GM12873 (cell line): ENCODE measurements at regions not wholly inside any gene's neighbourhood (a gene's known extent, or its start where the extent isn't known, plus 50 kb on each side); places are given as distances from the start of the nearest gene placed in this dataset.

Experiments
- CTCF ChIP-seq: IDR thresholded peaks from 2 replicates; pipeline ENCODE4 v1.5.1; 2012; ENCODE audit warnings: low read depth, mild to moderate bottlenecking, moderate library complexity, low read length, control low read depth; ENCODE audit not compliant: insufficient read depth; ENCODE audit errors: missing control alignments

GRCh38 chr12:127260531-127260930 is 1006.4 kb upstream of the TMEM132C start:
- TF ChIP-seq CTCF = no peak

GRCh38 chr12:127260999-127261398 is 1006.0 kb upstream of the TMEM132C start:
- TF ChIP-seq CTCF = no peak

DNA sequence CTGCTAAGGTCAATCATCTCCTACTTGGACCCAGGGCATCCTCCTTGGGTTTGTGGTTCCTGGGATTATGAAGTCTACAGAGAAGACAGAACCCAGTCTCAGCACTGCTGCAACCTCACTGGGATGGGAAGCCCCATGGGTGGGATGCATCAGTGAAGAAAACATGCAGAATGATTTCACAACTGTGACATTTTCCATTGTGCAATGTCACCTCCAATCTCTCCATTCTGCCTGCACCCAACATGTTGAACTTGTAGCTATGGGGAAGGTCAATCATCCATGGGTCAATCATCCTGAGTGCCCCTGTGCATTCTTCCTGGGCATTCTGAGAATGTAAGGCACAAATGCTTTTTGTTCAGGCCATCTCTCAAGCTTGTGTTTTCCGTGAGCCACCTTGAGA is 1004.4 kb upstream of the TMEM132C start:
- TF ChIP-seq CTCF = no peak

- no peak for TF ChIP-seq CTCF
These were observed 1003.3 kb upstream of the TMEM132C start for GRCh38 chr12:127263621-127264020.

GRCh38 chr12:127267128-127267527 is 999.8 kb upstream of the TMEM132C start:
- TF ChIP-seq CTCF = no peak

DNA sequence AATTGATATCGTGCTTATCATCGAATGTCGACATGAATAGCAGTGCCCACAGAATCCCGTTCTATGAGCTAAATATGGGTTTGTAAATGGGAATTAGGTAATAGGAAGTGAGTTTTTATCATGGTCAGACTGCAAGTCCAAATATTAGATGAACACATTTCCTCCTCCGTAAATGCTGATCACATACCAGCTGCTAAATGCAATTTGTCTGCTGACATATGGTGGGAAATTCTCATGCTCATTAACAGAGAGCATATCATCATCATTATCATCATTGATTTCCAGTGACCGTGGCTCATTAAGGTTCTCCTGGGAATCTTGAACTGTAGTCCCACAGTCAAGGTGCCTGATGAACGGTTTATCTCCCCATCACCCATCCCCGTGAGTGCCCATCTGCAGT is 998.8 kb upstream of the TMEM132C start:
- TF ChIP-seq CTCF = no peak

DNA sequence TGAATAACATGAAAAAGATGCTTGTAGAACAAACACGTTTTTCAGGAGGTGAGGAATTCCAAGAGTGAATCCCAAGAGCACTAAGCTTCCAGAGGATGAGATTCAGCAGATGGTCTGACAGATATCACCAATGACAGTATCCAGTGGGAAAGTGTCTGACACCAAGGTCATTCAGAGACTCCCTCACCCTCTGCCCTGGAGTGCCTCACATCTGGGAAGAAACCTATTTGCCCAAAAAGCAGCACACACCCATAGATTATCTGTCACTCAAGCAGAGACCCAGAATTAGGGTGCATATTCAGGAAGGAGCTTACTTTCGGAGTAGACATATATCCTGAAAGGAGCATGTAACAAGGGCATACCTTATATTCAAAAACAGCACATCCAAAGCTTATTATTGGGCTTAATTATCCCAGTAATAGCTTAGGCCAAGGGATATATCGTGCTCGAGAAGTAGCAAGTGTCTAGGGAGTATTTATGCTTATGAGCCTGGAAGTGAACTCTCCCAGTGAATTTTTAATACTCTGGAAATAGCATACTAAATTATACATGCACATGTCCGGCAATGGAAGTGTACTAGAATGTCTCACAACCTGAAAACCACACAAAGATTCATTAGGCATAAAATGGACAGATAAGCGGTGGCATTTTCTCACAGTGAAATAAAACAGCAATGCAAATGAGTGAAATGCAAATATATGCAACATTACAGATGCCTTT is 998.1 kb upstream of the TMEM132C start:
- no peak for TF ChIP-seq CTCF
